OCI-LY7 (cell line): ENCODE measurements at regions not wholly inside any gene's neighbourhood (a gene's known extent, or its start where the extent isn't known, plus 50 kb on each side); places are given as distances from the start of the nearest gene placed in this dataset.

Experiments used
- BruUV-seq: library from RNA; stranded (reverse); fragments of 400-500 nt; replicated peaks from 2 replicates; lab custom pipeline; 2021; lab: Mats Ljungman, UMichigan
- CTCF ChIA-PET: fragments of 300-600 bp; sonication (Branson Sonifier 250); formaldehyde crosslinking; loops from one replicate; lab custom pipeline; 2022; ENCODE audit warnings: antibody characterized with exemption; ENCODE audit not compliant: unreplicated experiment; lab: Charles Lee
- POLR2A ChIA-PET: fragments of 300-600 bp; sonication (Branson Sonifier 250); formaldehyde crosslinking; loops from one replicate; lab custom pipeline; 2022; ENCODE audit warnings: antibody characterized with exemption; lab: Charles Lee
- DNase-seq: peaks from one replicate; pipeline ENCODE4 v3.0.0-alpha.2; 2015; ENCODE audit warnings: low spot score
- H2AFZ ChIP-seq: fragments of 200-600 bp; sonication (generic), shearing (Covaris generic); 2 replicates; pipeline ENCODE4 v1.6.1; 2014; ENCODE audit warnings: mild to moderate bottlenecking, antibody characterized with exemption, low read length, moderate library complexity
- H3K27ac ChIP-seq: fragments of 200-600 bp; sonication (generic); 2 replicates; pipeline ENCODE4 v1.5.1; 2014; ENCODE audit warnings: mixed run types, low read depth, mild to moderate bottlenecking, moderate library complexity, low read length, inconsistent platforms; ENCODE audit not compliant: poor library complexity, severe bottlenecking
- H3K36me3 ChIP-seq: fragments of 200-600 bp; sonication (generic); 2 replicates; pipeline ENCODE4 v1.6.1; 2014; ENCODE audit warnings: mild to moderate bottlenecking, antibody characterized with exemption, low read length, moderate library complexity, mixed read lengths; ENCODE audit not compliant: insufficient read depth
- H3K4me1 ChIP-seq: fragments of 200-600 bp; sonication (generic); 2 replicates; pipeline ENCODE4 v1.5.1; 2014; ENCODE audit warnings: mild to moderate bottlenecking, low read length; ENCODE audit not compliant: insufficient read depth, poor library complexity, severe bottlenecking
- H3K4me2 ChIP-seq: fragments of 200-600 bp; sonication (generic); 2 replicates; pipeline ENCODE4 v1.6.1; 2014; ENCODE audit warnings: mild to moderate bottlenecking, low read length
- H3K4me3 ChIP-seq: fragments of 200-600 bp; sonication (generic); 2 replicates; pipeline ENCODE4 v1.5.1; 2014; ENCODE audit warnings: mild to moderate bottlenecking, low read depth, low read length; ENCODE audit not compliant: poor library complexity, severe bottlenecking
- H3K79me2 ChIP-seq: fragments of 200-600 bp; sonication (generic); 2 replicates; pipeline ENCODE4 v1.6.1; 2016; ENCODE audit warnings: low read depth, mild to moderate bottlenecking, low read length, moderate library complexity, mixed read lengths; ENCODE audit not compliant: insufficient read depth
- H3K9me2 ChIP-seq: fragments of 200-600 bp; sonication (generic); 2 replicates; pipeline ENCODE4 v1.6.1; 2016; ENCODE audit warnings: mild to moderate bottlenecking, low read length, mixed read lengths; ENCODE audit not compliant: insufficient read depth
- H3K9me3 ChIP-seq: fragments of 200-600 bp; sonication (generic); 2 replicates; pipeline ENCODE4 v1.6.1; 2014; ENCODE audit warnings: mild to moderate bottlenecking, mixed run types, low read length, mixed read lengths
- H4K20me1 ChIP-seq: fragments of 200-600 bp; sonication (generic); 2 replicates; pipeline ENCODE4 v1.6.1; 2014; ENCODE audit warnings: mild to moderate bottlenecking, antibody characterized with exemption, low read length, moderate library complexity, mixed read lengths; ENCODE audit not compliant: insufficient read depth
- EZH2phosphoT487 ChIP-seq: fragments of 200-600 bp; sonication (generic); IDR thresholded peaks from 2 replicates; pipeline ENCODE4 v1.6.1; 2018; ENCODE audit warnings: low read depth, borderline replicate concordance, mild to moderate bottlenecking, mixed run types, antibody characterized with exemption, low read length, moderate library complexity, mixed read lengths
- intact Hi-C: fragments of 100-400 bp; cut with micrococcal nuclease; formaldehyde crosslinking; loops from one replicate; pipeline ENCODE4 v1.10.0; 2022; ENCODE audit not compliant: unreplicated experiment
- TF ChIP-seq, protein P1 (sequence below): fragments of 200-600 bp; sonication (generic); conservative IDR thresholded peaks from 2 replicates; pipeline ENCODE4 v1.5.1; 2014; ENCODE audit warnings: mild to moderate bottlenecking, antibody characterized with exemption, low read length, moderate library complexity, mixed read lengths

GRCh38 chr20:48425817-48426612 lies 401.8 kb downstream of the PREX1 start:
- ChIA-PET POLR2A (no interaction called here), CTCF (no interaction called here)
- no peaks in the 10 kb centered on the region for H3K9me3 ChIP-seq
- no peak overlapping the region for H3K27ac ChIP-seq
- no peak overlapping the region for H3K4me3 ChIP-seq
- BruUV-seq: no TSS peak
- no peak overlapping the region for H2AFZ ChIP-seq
- no peaks in the 10 kb centered on the region for H4K20me1 ChIP-seq
- no peaks in the 10 kb centered on the region for H3K9me2 ChIP-seq
- H3K36me3 ChIP-seq: no peaks in the 10 kb centered on the region
- H3K4me2 ChIP-seq: no peak overlapping the region
- no peaks in the 10 kb centered on the region for H3K4me1 ChIP-seq
- intact Hi-C loops: no loop called here
- no peak for TF ChIP-seq EZH2phosphoT487
- TF ChIP-seq, protein P1, sequence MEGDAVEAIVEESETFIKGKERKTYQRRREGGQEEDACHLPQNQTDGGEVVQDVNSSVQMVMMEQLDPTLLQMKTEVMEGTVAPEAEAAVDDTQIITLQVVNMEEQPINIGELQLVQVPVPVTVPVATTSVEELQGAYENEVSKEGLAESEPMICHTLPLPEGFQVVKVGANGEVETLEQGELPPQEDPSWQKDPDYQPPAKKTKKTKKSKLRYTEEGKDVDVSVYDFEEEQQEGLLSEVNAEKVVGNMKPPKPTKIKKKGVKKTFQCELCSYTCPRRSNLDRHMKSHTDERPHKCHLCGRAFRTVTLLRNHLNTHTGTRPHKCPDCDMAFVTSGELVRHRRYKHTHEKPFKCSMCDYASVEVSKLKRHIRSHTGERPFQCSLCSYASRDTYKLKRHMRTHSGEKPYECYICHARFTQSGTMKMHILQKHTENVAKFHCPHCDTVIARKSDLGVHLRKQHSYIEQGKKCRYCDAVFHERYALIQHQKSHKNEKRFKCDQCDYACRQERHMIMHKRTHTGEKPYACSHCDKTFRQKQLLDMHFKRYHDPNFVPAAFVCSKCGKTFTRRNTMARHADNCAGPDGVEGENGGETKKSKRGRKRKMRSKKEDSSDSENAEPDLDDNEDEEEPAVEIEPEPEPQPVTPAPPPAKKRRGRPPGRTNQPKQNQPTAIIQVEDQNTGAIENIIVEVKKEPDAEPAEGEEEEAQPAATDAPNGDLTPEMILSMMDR: no peak
- no peak for DNase-seq
- no peaks in the 10 kb centered on the region for H3K79me2 ChIP-seq

DNA sequence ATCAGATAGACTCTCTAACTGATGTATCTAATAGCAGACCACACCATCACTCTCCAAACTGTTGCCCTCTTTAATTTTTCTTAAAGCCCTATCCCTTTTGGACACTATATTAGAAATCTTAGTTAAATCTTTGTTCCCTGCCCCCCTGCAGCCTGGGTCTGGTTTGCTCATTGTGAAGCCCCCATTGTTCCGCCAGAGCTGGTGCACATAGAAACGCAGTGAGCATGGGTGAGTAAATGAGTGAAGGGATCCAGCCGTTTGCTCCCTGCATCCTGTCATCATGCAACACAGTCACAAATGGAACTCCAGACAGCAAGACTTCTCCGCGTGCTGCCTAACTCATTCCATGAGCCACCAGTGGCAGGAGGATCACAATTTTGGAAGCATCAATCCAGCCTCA lies 402.5 kb downstream of the PREX1 start:
- ChIA-PET POLR2A (interaction anchor here (0.6 kb wide), 1 partner anchor 996 kb away, joined by 3 read pairs; no protein-coding TSS in a partner anchor), CTCF (no interaction called here)
- no peak for TF ChIP-seq EZH2phosphoT487
- TF ChIP-seq, protein P1: no peak

DNA sequence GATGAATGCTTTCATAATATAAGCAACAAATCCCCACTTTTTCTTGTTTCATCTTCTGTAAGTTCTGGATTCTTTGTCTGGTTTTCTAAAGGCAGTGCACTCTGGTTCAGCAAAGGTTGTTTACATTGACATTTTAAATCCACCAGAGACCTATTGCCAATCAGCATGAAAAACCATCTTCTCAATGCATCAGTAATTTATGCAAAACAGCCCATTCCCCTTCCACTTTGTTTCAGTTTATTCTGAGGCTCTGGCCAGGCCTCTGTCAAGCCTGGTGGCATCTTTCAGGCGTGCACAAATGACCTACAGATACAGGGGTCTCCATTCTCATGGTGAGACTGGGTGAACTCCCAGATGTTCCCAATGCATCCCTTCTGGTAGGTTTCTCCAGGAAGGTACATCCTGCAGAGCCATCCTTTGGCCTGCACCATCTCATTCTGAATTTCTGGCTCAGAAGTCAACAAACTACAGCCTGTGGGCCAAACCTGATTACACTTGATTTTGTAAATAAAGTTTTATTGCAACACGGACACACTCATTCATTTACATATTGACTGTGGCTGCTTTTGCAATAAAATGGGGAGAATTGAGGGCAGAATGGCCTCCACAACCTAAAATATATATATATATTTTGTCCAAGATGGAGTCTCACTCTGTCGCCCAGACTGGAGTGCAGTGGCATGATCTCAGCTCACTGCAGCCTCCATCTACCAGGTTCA lies 405.4 kb downstream of the PREX1 start:
- Histone ChIP-seq H4K20me1 (no peaks in the 10 kb centered on the region), H3K4me1 (no peaks in the 10 kb centered on the region), H3K79me2 (no peaks in the 10 kb centered on the region), H2AFZ (no peak overlapping the region), H3K4me3 (no peak overlapping the region), H3K9me2 (no peaks in the 10 kb centered on the region), H3K27ac (no peak overlapping the region), H3K36me3 (no peaks in the 10 kb centered on the region), H3K4me2 (no peak overlapping the region), H3K9me3 (no peaks in the 10 kb centered on the region)
- ChIA-PET POLR2A (no interaction called here), CTCF (no interaction called here)
- intact Hi-C loops: no loop called here
- no peak for DNase-seq
- TF ChIP-seq, protein P1: no peak
- no peak for TF ChIP-seq EZH2phosphoT487
- BruUV-seq: no TSS peak

More for the DNA sequence above, 402.5 kb downstream of the PREX1 start:
- H4K20me1 ChIP-seq: no peaks in the 10 kb centered on the region
- H3K36me3 ChIP-seq: no peaks in the 10 kb centered on the region
- no peaks in the 10 kb centered on the region for H3K9me3 ChIP-seq
- H3K4me2 ChIP-seq: no peak overlapping the region
- no peak for DNase-seq
- no peak overlapping the region for H2AFZ ChIP-seq
- no peak overlapping the region for H3K27ac ChIP-seq
- BruUV-seq: no TSS peak
- no peaks in the 10 kb centered on the region for H3K4me1 ChIP-seq
- intact Hi-C loops: no loop called here
- no peak overlapping the region for H3K4me3 ChIP-seq
- H3K79me2 ChIP-seq: no peaks in the 10 kb centered on the region
- H3K9me2 ChIP-seq: no peaks in the 10 kb centered on the region
